ENCODE measurements at regions not wholly inside any gene's neighbourhood (a gene's known extent, or its start where the extent isn't known, plus 50 kb on each side); places are given as distances from the start of the nearest gene placed in this dataset.

GRCh38 chr1:83615370-83615769 lies 383.6 kb downstream of the TTLL7 start:
- Histone ChIP-seq H3K9me3 (no peaks in the 10 kb centered on the region), H3K4me1 (ENCODE audit: control insufficient read depth in 1 of 2, low read depth in 2 of 2) (no peaks in the 10 kb centered on the region), H3K4me3 (no peak overlapping the region), H3K27me3 (replicated peaks; ENCODE audit: insufficient read depth) (no peaks in the 10 kb centered on the region), H3K27ac (no peak overlapping the region), H3K36me3 (no peaks in the 10 kb centered on the region)
- DNase-seq (ENCODE audit: low spot score) (no peak), ATAC-seq (ENCODE audit: insufficient number of reproducible peaks, low FRiP score, low read depth) (no peak)
- TF ChIP-seq, protein P1, sequence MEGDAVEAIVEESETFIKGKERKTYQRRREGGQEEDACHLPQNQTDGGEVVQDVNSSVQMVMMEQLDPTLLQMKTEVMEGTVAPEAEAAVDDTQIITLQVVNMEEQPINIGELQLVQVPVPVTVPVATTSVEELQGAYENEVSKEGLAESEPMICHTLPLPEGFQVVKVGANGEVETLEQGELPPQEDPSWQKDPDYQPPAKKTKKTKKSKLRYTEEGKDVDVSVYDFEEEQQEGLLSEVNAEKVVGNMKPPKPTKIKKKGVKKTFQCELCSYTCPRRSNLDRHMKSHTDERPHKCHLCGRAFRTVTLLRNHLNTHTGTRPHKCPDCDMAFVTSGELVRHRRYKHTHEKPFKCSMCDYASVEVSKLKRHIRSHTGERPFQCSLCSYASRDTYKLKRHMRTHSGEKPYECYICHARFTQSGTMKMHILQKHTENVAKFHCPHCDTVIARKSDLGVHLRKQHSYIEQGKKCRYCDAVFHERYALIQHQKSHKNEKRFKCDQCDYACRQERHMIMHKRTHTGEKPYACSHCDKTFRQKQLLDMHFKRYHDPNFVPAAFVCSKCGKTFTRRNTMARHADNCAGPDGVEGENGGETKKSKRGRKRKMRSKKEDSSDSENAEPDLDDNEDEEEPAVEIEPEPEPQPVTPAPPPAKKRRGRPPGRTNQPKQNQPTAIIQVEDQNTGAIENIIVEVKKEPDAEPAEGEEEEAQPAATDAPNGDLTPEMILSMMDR (IDR thresholded peaks at IDR 0.05) = no peak

DNA sequence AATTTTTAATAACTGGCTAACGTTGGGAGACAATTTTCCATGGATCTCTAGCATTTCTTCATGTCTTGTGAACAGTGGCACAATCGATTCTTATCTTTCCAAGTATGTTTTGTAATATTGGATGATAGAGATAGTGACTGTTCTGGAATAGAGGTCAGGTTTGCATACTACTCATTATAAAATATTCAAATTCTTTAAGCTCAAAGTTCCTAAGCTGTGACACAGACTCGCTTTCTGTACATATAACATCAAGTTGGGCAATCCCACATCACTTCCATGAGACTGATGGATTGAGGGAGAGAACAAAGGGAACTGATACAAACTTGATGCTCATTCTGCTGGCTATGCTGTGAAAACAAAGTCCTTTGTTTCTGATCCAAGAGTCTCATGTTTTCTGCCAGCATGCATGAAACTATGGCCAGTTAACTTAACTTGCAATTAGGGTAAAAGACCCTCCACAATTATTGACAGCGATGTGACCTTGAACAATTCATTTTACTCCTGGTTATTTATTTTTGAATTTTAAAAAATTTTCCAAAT lies 392.4 kb downstream of the TTLL7 start:
- TF ChIP-seq, protein P1 (IDR thresholded peaks at IDR 0.05) = no peak
- DNase-seq (ENCODE audit: low spot score) (no peak), ATAC-seq (ENCODE audit: insufficient number of reproducible peaks, low FRiP score, low read depth) (no peak)
- Histone ChIP-seq H3K4me1 (ENCODE audit: control insufficient read depth in 1 of 2, low read depth in 2 of 2) (peaks cover 0 to 7% of the 10 kb centered on the region in 2 donors), H3K4me3 (no peak overlapping the region), H3K27ac (no peak overlapping the region), H3K27me3 (replicated peaks; ENCODE audit: insufficient read depth) (no peaks in the 10 kb centered on the region), H3K9me3 (no peaks in the 10 kb centered on the region), H3K36me3 (no peaks in the 10 kb centered on the region)

DNA sequence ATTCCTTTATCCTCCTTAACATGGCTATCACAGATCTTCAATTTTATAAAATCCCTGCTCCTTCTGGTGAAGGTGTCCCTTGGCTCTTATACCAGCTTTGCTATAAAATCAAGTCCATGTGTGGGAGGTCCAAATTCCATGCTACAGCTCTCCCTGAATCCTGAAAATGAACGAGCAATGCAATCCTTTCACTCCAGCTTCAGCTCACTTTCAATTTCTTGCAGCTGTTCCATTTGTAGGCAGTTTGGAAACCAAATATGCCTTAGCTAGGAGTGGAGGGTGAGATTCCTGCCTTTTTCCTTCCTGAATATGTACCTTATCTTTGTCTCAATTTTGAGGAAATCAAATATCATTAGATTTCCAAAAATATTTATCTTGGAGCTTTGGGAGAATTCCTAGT lies 402.6 kb downstream of the TTLL7 start:
- Histone ChIP-seq H3K27me3 (replicated peaks; ENCODE audit: insufficient read depth) (no peaks in the 10 kb centered on the region), H3K27ac (no peak overlapping the region), H3K4me3 (peak overlapping the region; percentile 46), H3K9me3 (no peaks in the 10 kb centered on the region), H3K36me3 (no peaks in the 10 kb centered on the region), H3K4me1 (ENCODE audit: control insufficient read depth in 1 of 2, low read depth in 2 of 2) (peaks cover 4 to 13% of the 10 kb centered on the region in 2 donors)
- DNase-seq (ENCODE audit: low spot score) (no peak), ATAC-seq (ENCODE audit: insufficient number of reproducible peaks, low FRiP score, low read depth) (no peak)
- TF ChIP-seq, protein P1 (IDR thresholded peaks at IDR 0.05) = no peak

GRCh38 chr1:83593073-83593472 lies 405.9 kb downstream of the TTLL7 start:
- DNase-seq (ENCODE audit: low spot score) (no peak), ATAC-seq (ENCODE audit: insufficient number of reproducible peaks, low FRiP score, low read depth) (no peak)
- Histone ChIP-seq H3K27ac (no peak overlapping the region), H3K4me3 (no peak overlapping the region), H3K27me3 (replicated peaks; ENCODE audit: insufficient read depth) (no peaks in the 10 kb centered on the region), H3K9me3 (no peaks in the 10 kb centered on the region), H3K36me3 (no peaks in the 10 kb centered on the region), H3K4me1 (ENCODE audit: control insufficient read depth in 1 of 2, low read depth in 2 of 2) (peaks cover 4 to 13% of the 10 kb centered on the region in 2 donors)
- TF ChIP-seq, protein P1 (IDR thresholded peaks at IDR 0.05) = no peak

- H3K4me3 ChIP-seq = no peak overlapping the region
- TF ChIP-seq, protein P1 (IDR thresholded peaks at IDR 0.05) = no peak
- no peak overlapping the region for H3K27ac ChIP-seq
- no peak for ATAC-seq (ENCODE audit: insufficient number of reproducible peaks, low FRiP score, low read depth)
- H3K9me3 ChIP-seq = no peaks in the 10 kb centered on the region
- H3K36me3 ChIP-seq = no peaks in the 10 kb centered on the region
- H3K4me1 ChIP-seq (ENCODE audit: control insufficient read depth in 1 of 2, low read depth in 2 of 2) = no peaks in the 10 kb centered on the region
- DNase-seq (ENCODE audit: low spot score) = no peak
- no peaks in the 10 kb centered on the region for H3K27me3 ChIP-seq (replicated peaks; ENCODE audit: insufficient read depth)
These were observed 410.8 kb downstream of the TTLL7 start for GRCh38 chr1:83588140-83588539.

All from thoracic aorta (tissue), 2 donors.